H1 (cell line): ENCODE measurements at regions not wholly inside any gene's neighbourhood (a gene's known extent, or its start where the extent isn't known, plus 50 kb on each side); places are given as distances from the start of the nearest gene placed in this dataset.

ENCODE experiments used
- CTCF ChIA-PET: fragments of 300-600 bp; sonication (Branson Sonifier 250); formaldehyde crosslinking; loops from one replicate; lab custom pipeline; 2021; ENCODE audit not compliant: partially characterized antibody; lab: Charles Lee
- POLR2A ChIA-PET: fragments of 300-600 bp; sonication (Branson Sonifier 250); formaldehyde crosslinking; loops from one replicate; lab custom pipeline; 2021; ENCODE audit warnings: inconsistent platforms; ENCODE audit not compliant: partially characterized antibody; lab: Charles Lee
- DNase-seq, 2 experiments: peaks; one replicate each; pipeline versions ENCODE4 v3.0.0 to v3.0.0-alpha.2; 2010 to 2022; ENCODE audit warnings: low spot score in 2 of 2, low read depth in 1 of 2, mixed read lengths in 1 of 2
- FAIRE-seq: peaks from 2 replicates; lab custom pipeline; 2011; peaks lifted over from hg19 to GRCh38; lab: Jason Lieb, UNC
- H2AFZ ChIP-seq: 2 replicates; pipeline ENCODE4 v1.8.1; 2012; ENCODE audit warnings: low read length, inconsistent platforms
- H2AK5ac ChIP-seq: 2 replicates; pipeline ENCODE4 v1.6.1; 2013; ENCODE audit warnings: low read depth, low read length
- H2BK120ac ChIP-seq: replicated peaks from 2 replicates; pipeline ENCODE3; 2013; ENCODE audit warnings: low read depth, low read length, inconsistent platforms
- H2BK12ac ChIP-seq: 2 replicates; pipeline ENCODE4 v1.6.1; 2013; ENCODE audit warnings: low read depth, low read length
- H2BK15ac ChIP-seq: 2 replicates; pipeline ENCODE4 v1.6.1; 2013; ENCODE audit warnings: low read length
- H2BK20ac ChIP-seq: 2 replicates; pipeline ENCODE4 v1.6.1; 2013; ENCODE audit warnings: low read length
- H2BK5ac ChIP-seq: 2 replicates; pipeline ENCODE4 v1.6.1; 2013; ENCODE audit warnings: low read depth, low read length
- H3K14ac ChIP-seq: 2 replicates; pipeline ENCODE4 v1.6.1; 2013; ENCODE audit warnings: inconsistent platforms; ENCODE audit not compliant: insufficient read length
- H3K18ac ChIP-seq: 2 replicates; pipeline ENCODE4 v1.6.1; 2013; ENCODE audit warnings: low read length; ENCODE audit errors: extremely low read depth
- H3K23ac ChIP-seq: 2 replicates; pipeline ENCODE4 v1.6.1; 2013; ENCODE audit warnings: inconsistent platforms; ENCODE audit not compliant: insufficient read length
- H3K23me2 ChIP-seq: 2 replicates; pipeline ENCODE4 v1.6.1; 2013; ENCODE audit warnings: low read depth, low read length
- H3K27ac ChIP-seq: 2 replicates; pipeline ENCODE4 v1.6.1; 2011; ENCODE audit warnings: low read depth, low read length, inconsistent platforms
- H3K27me3 ChIP-seq, 4 experiments: replicated peaks in 1 of 4; 1 replicate in 1 of 4; 2 replicates in 3 of 4; pipeline versions ENCODE4 v1.6.1 to v1.8.1; 2011 to 2013; ENCODE audit warnings: low read length in 3 of 4, mild to moderate bottlenecking in 3 of 4, inconsistent platforms in 2 of 4, mixed read lengths in 2 of 4, moderate library complexity in 1 of 4; ENCODE audit not compliant: control insufficient read depth in 3 of 4, insufficient read depth in 3 of 4; ENCODE audit errors: extremely low read depth in 1 of 4
- H3K36me3 ChIP-seq, 4 experiments: 2 replicates each; pipeline versions ENCODE4 v1.6.1 to v1.8.1; 2011 to 2013; ENCODE audit warnings: mild to moderate bottlenecking in 4 of 4, low read length in 3 of 4, moderate library complexity in 2 of 4, control low read depth in 1 of 4, inconsistent platforms in 1 of 4; ENCODE audit not compliant: insufficient read depth in 4 of 4, control insufficient read depth in 2 of 4
- H3K4ac ChIP-seq: replicated peaks from 2 replicates; pipeline ENCODE3; 2013; ENCODE audit warnings: low read length, low read depth, mixed read lengths, inconsistent platforms; ENCODE audit not compliant: insufficient read length
- H3K4me1 ChIP-seq, 4 experiments: replicated peaks in 1 of 4; 1 replicate in 1 of 4; 2 replicates in 3 of 4; pipeline versions ENCODE4 v1.6.1 to v1.8.1; 2011 to 2013; ENCODE audit warnings: low read length in 3 of 4, inconsistent platforms in 2 of 4, mixed read lengths in 1 of 4; ENCODE audit not compliant: insufficient read depth in 4 of 4, control insufficient read depth in 3 of 4
- H3K4me2 ChIP-seq, 2 experiments: 2 replicates each; pipeline versions ENCODE4 v1.6.1 to v1.8.1; 2011 to 2013; ENCODE audit warnings: low read depth in 2 of 2, low read length in 2 of 2, control low read depth in 1 of 2, inconsistent platforms in 1 of 2, mild to moderate bottlenecking in 1 of 2; ENCODE audit not compliant: insufficient read depth in 1 of 2
- H3K4me3 ChIP-seq, 4 experiments: fragments of 200-600, 300-600 bp in 1 of 4; sonication (generic), shearing (Covaris generic), sonication (Bioruptor Twin) in 1 of 4; 2 replicates each; pipeline versions ENCODE4 v1.5.1 to v1.8.1; 2011 to 2016; ENCODE audit warnings: low read length in 4 of 4, low read depth in 3 of 4, control low read depth in 2 of 4, inconsistent platforms in 2 of 4, mild to moderate bottlenecking in 2 of 4, mixed read lengths in 1 of 4, moderate library complexity in 1 of 4; ENCODE audit not compliant: insufficient read depth in 2 of 4; ENCODE audit errors: extremely low read depth in 1 of 4
- H3K56ac ChIP-seq: replicated peaks from 2 replicates; pipeline ENCODE3; 2013; ENCODE audit warnings: low read depth, mild to moderate bottlenecking, mixed read lengths, low read length, inconsistent platforms; ENCODE audit not compliant: insufficient read length
- H3K79me1 ChIP-seq: 2 replicates; pipeline ENCODE4 v1.6.1; 2013; ENCODE audit warnings: low read depth, low read length, control low read depth
- H3K79me2 ChIP-seq, 2 experiments: 2 replicates each; pipeline versions ENCODE4 v1.6.1 to v1.8.1; 2012 to 2013; ENCODE audit warnings: low read length in 2 of 2, mild to moderate bottlenecking in 2 of 2, inconsistent platforms in 1 of 2; ENCODE audit not compliant: insufficient read depth in 2 of 2, control insufficient read depth in 1 of 2
- H3K9ac ChIP-seq, 4 experiments: replicated peaks in 1 of 4; 1 replicate in 1 of 4; 2 replicates in 3 of 4; pipeline versions ENCODE4 v1.6.1 to v1.8.1; 2011 to 2013; ENCODE audit warnings: low read depth in 3 of 4, low read length in 3 of 4, control low read depth in 2 of 4, mild to moderate bottlenecking in 2 of 4, moderate library complexity in 2 of 4, inconsistent platforms in 1 of 4; ENCODE audit errors: extremely low read depth in 1 of 4
- H3K9me3 ChIP-seq, 2 experiments: 2 replicates each; pipeline versions ENCODE4 v1.6.1 to v1.8.1; 2012 to 2013; ENCODE audit warnings: mild to moderate bottlenecking in 2 of 2, moderate library complexity in 2 of 2, control low read depth in 1 of 2, inconsistent platforms in 1 of 2, low read depth in 1 of 2, low read length in 1 of 2, mixed read lengths in 1 of 2; ENCODE audit not compliant: insufficient read depth in 2 of 2
- H4K20me1 ChIP-seq, 2 experiments: replicated peaks in 1 of 2; 2 replicates each; pipeline versions ENCODE3 to v1.8.1; 2011 to 2013; ENCODE audit warnings: inconsistent platforms in 2 of 2, low read length in 2 of 2, mild to moderate bottlenecking in 1 of 2; ENCODE audit not compliant: insufficient read depth in 2 of 2, control insufficient read depth in 1 of 2
- H4K5ac ChIP-seq: 2 replicates; pipeline ENCODE4 v1.6.1; 2013; ENCODE audit warnings: low read length, low read depth, mixed read lengths, inconsistent platforms; ENCODE audit not compliant: insufficient read length
- H4K8ac ChIP-seq: 2 replicates; pipeline ENCODE4 v1.8.0; 2013; ENCODE audit warnings: mild to moderate bottlenecking, moderate library complexity, low read length, inconsistent platforms; ENCODE audit not compliant: insufficient read depth; ENCODE audit errors: extremely low read depth
- H4K91ac ChIP-seq: replicated peaks from 2 replicates; pipeline ENCODE3; 2013; ENCODE audit warnings: low read length, mixed read lengths, inconsistent platforms; ENCODE audit not compliant: insufficient read length
- BACH1 ChIP-seq: IDR thresholded peaks from 2 replicates; pipeline ENCODE4 v1.6.1; 2012; ENCODE audit warnings: low read length, improper control_type of control experiment
- EGR1 ChIP-seq: IDR thresholded peaks from 2 replicates; pipeline ENCODE4 v1.6.1; 2011; ENCODE audit warnings: low read depth, low read length, borderline replicate concordance
- GABPA ChIP-seq: IDR thresholded peaks from 2 replicates; pipeline ENCODE4 v1.6.1; 2011; ENCODE audit warnings: mild to moderate bottlenecking, low read length, moderate library complexity, borderline replicate concordance; ENCODE audit not compliant: insufficient read depth
- JUN ChIP-seq: IDR thresholded peaks from 2 replicates; pipeline ENCODE4 v1.6.1; 2011; ENCODE audit warnings: low read depth, mild to moderate bottlenecking, improper control_type of control experiment, low read length
- POLR2AphosphoS5 ChIP-seq: IDR thresholded peaks from 2 replicates; pipeline ENCODE4 v1.6.1; 2011; ENCODE audit warnings: low read depth, low read length
- RAD21 ChIP-seq, 2 experiments: IDR thresholded peaks in 1 of 2; conservative IDR thresholded peaks in 1 of 2; 2 replicates each; pipeline ENCODE4 v1.6.1; 2011; ENCODE audit warnings: low read depth in 2 of 2, low read length in 2 of 2, improper control_type of control experiment in 1 of 2, inconsistent platforms in 1 of 2, mild to moderate bottlenecking in 1 of 2, moderate library complexity in 1 of 2
- RNF2 ChIP-seq: fragments of 200-900, 300-1000 bp; sonication (generic); IDR thresholded peaks from 2 replicates; pipeline ENCODE4 v1.7.1; 2016; ENCODE audit warnings: borderline replicate concordance, low read depth, mild to moderate bottlenecking, antibody characterized with exemption, low read length; ENCODE audit not compliant: poor library complexity, severe bottlenecking; ENCODE audit errors: missing control alignments
- YY1 ChIP-seq: IDR thresholded peaks from 2 replicates; pipeline ENCODE4 v1.6.1; 2011; ENCODE audit warnings: low read depth, mild to moderate bottlenecking, low read length
- WGBS, 2 experiments: shearing (Covaris generic) in 1 of 2; methylation state at CpG; one replicate each; pipeline versions ENCODE4 v1.1.6 to v1.1.7; 2013 to 2015; ENCODE audit warnings: low lambda C conversion rate in 2 of 2, mixed read lengths in 2 of 2, inconsistent platforms in 1 of 2, low coverage in 1 of 2, missing lambda C conversion rate in 1 of 2; ENCODE audit not compliant: insufficient replicate concordance in 2 of 2, insufficient coverage in 1 of 2, insufficient read length in 1 of 2; ENCODE audit errors: extremely low coverage in 1 of 2, missing lambda C conversion rate in 1 of 2; 5-methylcytosine and 5-hydroxymethylcytosine counted together

DNA sequence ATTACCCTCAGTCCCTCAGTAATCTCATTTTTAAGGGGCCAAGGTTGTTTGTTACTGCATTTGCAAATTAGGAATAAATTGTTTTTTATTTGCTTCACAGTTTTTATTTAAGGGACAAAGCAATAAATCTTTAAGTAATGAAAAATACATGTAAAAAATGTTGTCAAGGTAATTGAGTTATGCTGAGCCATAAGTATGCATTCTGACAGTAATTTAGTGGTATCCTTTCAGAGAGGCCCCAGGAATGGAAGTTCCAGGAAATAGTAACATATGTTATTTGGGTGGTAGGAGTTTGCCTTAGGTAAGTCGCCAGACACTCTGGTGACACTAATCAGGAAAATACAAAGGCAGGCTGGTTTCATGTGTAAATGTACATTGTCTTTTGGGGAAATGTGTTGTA, 1787.9 kb upstream of the WWC1 start:
- 83% methylated on average over 1 of the region's 1 CpG; no CpG with 5 or more reads in 1 of the 2 experiments for WGBS, 2 experiments
- Histone ChIP-seq H3K27me3 (no peaks in the 10 kb centered on the region; a peak in 1 of 7 replicates), H3K23me2 (no peaks in the 10 kb centered on the region), H3K79me2 (no peaks in the 10 kb centered on the region), H3K18ac (no peak overlapping the region), H2AK5ac (no peak overlapping the region), H3K36me3 (no peaks in the 10 kb centered on the region), H3K4me2 (no peak overlapping the region), H4K20me1 (no peaks in the 10 kb centered on the region), H2BK15ac (no peak overlapping the region), H4K91ac (no peak overlapping the region), H2BK12ac (no peak overlapping the region), H4K8ac (no peak overlapping the region), H3K79me1 (no peaks in the 10 kb centered on the region), H3K4me3 (no peak overlapping the region), H4K5ac (no peak overlapping the region), H3K9ac (no peak overlapping the region), H2BK20ac (no peak overlapping the region), H2BK5ac (no peak overlapping the region), H3K9me3 (no peaks in the 10 kb centered on the region), H3K4ac (no peak overlapping the region), H3K56ac (no peak overlapping the region), H3K4me1 (no peaks in the 10 kb centered on the region), H2AFZ (no peak overlapping the region), H3K27ac (no peak overlapping the region), H2BK120ac (no peak overlapping the region), H3K14ac (no peak overlapping the region), H3K23ac (no peak overlapping the region)
- POLR2A ChIA-PET: no interaction called here
- DNase-seq: no peak
- CTCF ChIA-PET: no interaction called here
- no peak for FAIRE-seq
- no peak for TF ChIP-seq GABPA
- no peak for TF ChIP-seq POLR2AphosphoS5
- TF ChIP-seq YY1: no peak
- TF ChIP-seq RNF2: no peak
- no peak for TF ChIP-seq EGR1
- TF ChIP-seq JUN: no peak
- no peak for TF ChIP-seq BACH1
- TF ChIP-seq RAD21 (IDR thresholded peaks at IDR 0.05 in 1 of 2, conservative IDR thresholded peaks at IDR 0.05 in 1 of 2; ENCODE audit: low read depth in 2 of 2, low read length in 2 of 2): no peak
